IPS-20b (cell line): ENCODE measurements at regions not wholly inside any gene's neighbourhood (a gene's known extent, or its start where the extent isn't known, plus 50 kb on each side); places are given as distances from the start of the nearest gene placed in this dataset.
"Not testable (repeated sequence)": the region's sequence is repeated elsewhere in the genome, so short reads cannot be mapped to it uniquely, and the experiment has no call there.

Experiments
- H3K27ac ChIP-seq: one replicate; pipeline ENCODE4 v1.5.1; 2013; ENCODE audit warnings: low read length
- H3K27me3 ChIP-seq: 2 replicates; pipeline ENCODE4 v1.6.1; 2013; ENCODE audit warnings: mild to moderate bottlenecking, low read length, inconsistent platforms; ENCODE audit not compliant: insufficient read depth
- H3K36me3 ChIP-seq: 2 replicates; pipeline ENCODE4 v1.6.1; 2013; ENCODE audit warnings: low read depth, mild to moderate bottlenecking, inconsistent platforms, low read length, moderate library complexity; ENCODE audit not compliant: insufficient read depth
- H3K4me1 ChIP-seq: 2 replicates; pipeline ENCODE4 v1.6.1; 2013; ENCODE audit warnings: mild to moderate bottlenecking, control low read depth, inconsistent platforms, low read length, moderate library complexity; ENCODE audit not compliant: insufficient read depth
- H3K4me3 ChIP-seq: 2 replicates; pipeline ENCODE4 v1.5.1; 2013; ENCODE audit warnings: mild to moderate bottlenecking, low read length, inconsistent platforms
- H3K9ac ChIP-seq: 2 replicates; pipeline ENCODE4 v1.6.1; 2013; ENCODE audit warnings: low read depth, mild to moderate bottlenecking, inconsistent platforms, low read length, moderate library complexity
- H3K9me3 ChIP-seq: 2 replicates; pipeline ENCODE4 v1.6.1; 2013; ENCODE audit warnings: mild to moderate bottlenecking, low read depth, low read length, inconsistent platforms; ENCODE audit not compliant: insufficient read depth

- H3K4me3 ChIP-seq, H3K9me3 ChIP-seq, H3K27ac ChIP-seq, H3K36me3 ChIP-seq, H3K9ac ChIP-seq, H3K4me1 ChIP-seq, H3K27me3 ChIP-seq: not testable (repeated sequence)
Measured at GRCh38 chrX:67213686-67214085, 330.1 kb upstream of the AR start.

- Histone ChIP-seq H3K9ac (no peak overlapping the region), H3K27ac (no peak overlapping the region), H3K9me3 (no peaks in the 10 kb centered on the region), H3K27me3 (no peaks in the 10 kb centered on the region), H3K36me3 (no peaks in the 10 kb centered on the region), H3K4me3 (no peak overlapping the region), H3K4me1 (no peaks in the 10 kb centered on the region)
Measured at GRCh38 chrX:67207912-67208311, 335.9 kb upstream of the AR start.

- H3K9ac ChIP-seq, result no peak overlapping the region
- no peaks in the 10 kb centered on the region for H3K9me3 ChIP-seq
- H3K27ac ChIP-seq, result no peak overlapping the region
- no peak overlapping the region for H3K4me3 ChIP-seq
- no peaks in the 10 kb centered on the region for H3K27me3 ChIP-seq
- no peaks in the 10 kb centered on the region for H3K36me3 ChIP-seq
- no peaks in the 10 kb centered on the region for H3K4me1 ChIP-seq
Measured at GRCh38 chrX:67159437-67159836, 384.4 kb upstream of the AR start.

GRCh38 chrX:67114635-67115034 is 429.2 kb upstream of the AR start:
- no peaks in the 10 kb centered on the region for H3K36me3 ChIP-seq

GRCh38 chrX:67105758-67106116 is 438.1 kb upstream of the AR start:
- Histone ChIP-seq H3K4me1 (no peaks in the 10 kb centered on the region), H3K27me3 (no peaks in the 10 kb centered on the region), H3K9ac (no peak overlapping the region), H3K4me3 (no peak overlapping the region), H3K36me3 (no peaks in the 10 kb centered on the region), H3K27ac (no peak overlapping the region), H3K9me3 (no peaks in the 10 kb centered on the region)

More at GRCh38 chrX:67114635-67115034, 429.2 kb upstream of the AR start:
- H3K4me3 ChIP-seq, result no peak overlapping the region
- no peak overlapping the region for H3K27ac ChIP-seq
- H3K4me1 ChIP-seq, result no peaks in the 10 kb centered on the region
- H3K9ac ChIP-seq, result no peak overlapping the region
- no peaks in the 10 kb centered on the region for H3K9me3 ChIP-seq
- no peaks in the 10 kb centered on the region for H3K27me3 ChIP-seq

- Histone ChIP-seq H3K36me3 (no peaks in the 10 kb centered on the region), H3K27me3 (no peaks in the 10 kb centered on the region), H3K27ac (no peak overlapping the region), H3K9ac (no peak overlapping the region), H3K4me1 (no peaks in the 10 kb centered on the region), H3K4me3 (no peak overlapping the region), H3K9me3 (no peaks in the 10 kb centered on the region)
Measured at GRCh38 chrX:67104982-67105757, 438.7 kb upstream of the AR start.

- Histone ChIP-seq H3K27ac (no peak overlapping the region), H3K36me3 (no peaks in the 10 kb centered on the region), H3K27me3 (no peaks in the 10 kb centered on the region), H3K9ac (no peak overlapping the region), H3K4me3 (no peak overlapping the region), H3K9me3 (no peaks in the 10 kb centered on the region), H3K4me1 (no peaks in the 10 kb centered on the region)
Measured at GRCh38 chrX:67100031-67100884, 443.6 kb upstream of the AR start.

GRCh38 chrX:67094061-67094460 is 449.8 kb upstream of the AR start:
- Histone ChIP-seq H3K27ac (peak overlapping the region; percentile 24), H3K36me3 (no peaks in the 10 kb centered on the region), H3K9me3 (no peaks in the 10 kb centered on the region), H3K27me3 (no peaks in the 10 kb centered on the region), H3K9ac (peak overlapping the region; percentile 56; the same call in 1 of the 2 replicates), H3K4me3 (peak overlapping the region; percentile 47; the same call in 1 of the 2 replicates), H3K4me1 (peaks cover 5% of the 10 kb centered on the region; the same call in 1 of the 2 replicates)

- no peaks in the 10 kb centered on the region for H3K4me1 ChIP-seq
- H3K36me3 ChIP-seq, result no peaks in the 10 kb centered on the region
- no peaks in the 10 kb centered on the region for H3K27me3 ChIP-seq
- H3K9ac ChIP-seq, result no peak overlapping the region
- H3K9me3 ChIP-seq, result no peaks in the 10 kb centered on the region
- H3K4me3 ChIP-seq, result no peak overlapping the region
- H3K27ac ChIP-seq, result no peak overlapping the region
Measured at GRCh38 chrX:67050760-67051159, 411.9 kb upstream of the EDA2R start.

GRCh38 chrX:67044866-67045265 is 406.0 kb upstream of the EDA2R start:
- no peak overlapping the region for H3K9ac ChIP-seq
- H3K27ac ChIP-seq, result no peak overlapping the region
- no peaks in the 10 kb centered on the region for H3K9me3 ChIP-seq
- H3K4me1 ChIP-seq, result no peaks in the 10 kb centered on the region
- H3K27me3 ChIP-seq, result no peaks in the 10 kb centered on the region
- H3K36me3 ChIP-seq, result no peaks in the 10 kb centered on the region
- H3K4me3 ChIP-seq, result no peak overlapping the region

GRCh38 chrX:67044029-67044653 is 405.3 kb upstream of the EDA2R start:
- no peak overlapping the region for H3K27ac ChIP-seq
- no peak overlapping the region for H3K9ac ChIP-seq
- H3K4me3 ChIP-seq, result no peak overlapping the region
- no peaks in the 10 kb centered on the region for H3K27me3 ChIP-seq
- no peaks in the 10 kb centered on the region for H3K9me3 ChIP-seq
- H3K4me1 ChIP-seq, result no peaks in the 10 kb centered on the region
- H3K36me3 ChIP-seq, result no peaks in the 10 kb centered on the region
